AG08396 (cell line): ENCODE measurements at regions not wholly inside any gene's neighbourhood (a gene's known extent, or its start where the extent isn't known, plus 50 kb on each side); places are given as distances from the start of the nearest gene placed in this dataset.
A peak's percentile ranks its signal among the peaks of the same experiment; 100 is the strongest.
"Not testable (repeated sequence)": the region's sequence is repeated elsewhere in the genome, so short reads cannot be mapped to it uniquely, and the experiment has no call there.

Experiments used
- DNase-seq: peaks from one replicate; pipeline ENCODE4 v3.0.0; 2012; ENCODE audit warnings: low spot score, mixed read lengths

- DNase-seq = no peak
These were observed 101.9 kb downstream of the PLK2 start for GRCh38 chr5:58357799-58358500.

- peak; percentile 25 for DNase-seq
These were observed 102.8 kb downstream of the PLK2 start for GRCh38 chr5:58357121-58357520.

- DNase-seq = no peak
These were observed 103.2 kb downstream of the PLK2 start for GRCh38 chr5:58356662-58357061.

- no peak for DNase-seq
These were observed 105.1 kb downstream of the PLK2 start for GRCh38 chr5:58354827-58355226.

GRCh38 chr5:58353992-58354391 lies 105.9 kb downstream of the PLK2 start:
- DNase-seq = no peak

- DNase-seq = no peak
These were observed 108.7 kb downstream of the PLK2 start for GRCh38 chr5:58351190-58351589.

GRCh38 chr5:58348996-58349728 lies 110.7 kb downstream of the PLK2 start:
- no peak for DNase-seq

- no peak for DNase-seq
These were observed 113.8 kb downstream of the PLK2 start for GRCh38 chr5:58346041-58346440.

GRCh38 chr5:58341476-58341875 lies 118.4 kb downstream of the PLK2 start:
- no peak for DNase-seq

- no peak for DNase-seq
These were observed 124.4 kb downstream of the PLK2 start for GRCh38 chr5:58335518-58335917.

- no peak for DNase-seq
These were observed 125.9 kb downstream of the PLK2 start for GRCh38 chr5:58334035-58334434.

GRCh38 chr5:58330781-58331180 lies 129.1 kb downstream of the PLK2 start:
- no peak for DNase-seq

- DNase-seq = no peak
These were observed 132.6 kb downstream of the PLK2 start for GRCh38 chr5:58327289-58327688.

GRCh38 chr5:58326022-58326421 lies 133.9 kb downstream of the PLK2 start:
- DNase-seq = no peak

- peak; percentile 17 for DNase-seq
These were observed 137.4 kb downstream of the PLK2 start for GRCh38 chr5:58322453-58322852.

GRCh38 chr5:58318468-58318867 lies 141.4 kb downstream of the PLK2 start:
- no peak for DNase-seq

GRCh38 chr5:58317808-58318207 lies 142.1 kb downstream of the PLK2 start:
- DNase-seq = no peak

GRCh38 chr5:58317009-58317408 lies 142.9 kb downstream of the PLK2 start:
- no peak for DNase-seq

GRCh38 chr5:58315794-58316193 lies 144.1 kb downstream of the PLK2 start:
- no peak for DNase-seq

- DNase-seq = no peak
These were observed 145.3 kb downstream of the PLK2 start for GRCh38 chr5:58314356-58315210.

GRCh38 chr5:58312299-58312698 lies 147.6 kb downstream of the PLK2 start:
- DNase-seq = no peak

GRCh38 chr5:58311526-58311925 lies 148.4 kb downstream of the PLK2 start:
- no peak for DNase-seq

GRCh38 chr5:58308384-58308783 lies 151.5 kb downstream of the PLK2 start:
- DNase-seq = not testable (repeated sequence)
